Keratinocyte (primary cell): ENCODE measurements at regions not wholly inside any gene's neighbourhood (a gene's known extent, or its start where the extent isn't known, plus 50 kb on each side); places are given as distances from the start of the nearest gene placed in this dataset.

Experiments
- DNase-seq: peaks from one replicate; pipeline ENCODE4 v3.0.0-alpha.2; 2011; ENCODE audit warnings: low read depth, missing footprints, low spot score
- FAIRE-seq: peaks from 2 replicates; lab custom pipeline; 2011; peaks lifted over from hg19 to GRCh38; lab: Jason Lieb, UNC
- H2AFZ ChIP-seq: 2 replicates; pipeline ENCODE4 v1.6.0; 2012; ENCODE audit warnings: low read length, control low read depth, inconsistent platforms; ENCODE audit not compliant: control insufficient read depth
- H3K27ac ChIP-seq: 2 replicates; pipeline ENCODE4 v1.5.1; 2011; ENCODE audit warnings: low read length; ENCODE audit not compliant: control insufficient read depth, insufficient read depth
- H3K27me3 ChIP-seq: 3 replicates; pipeline ENCODE4 v1.6.0; 2011; ENCODE audit warnings: low read length; ENCODE audit not compliant: control insufficient read depth, insufficient read depth; ENCODE audit errors: extremely low read depth
- H3K36me3 ChIP-seq, 2 experiments: 2 replicates in 1 of 2; 3 replicates in 1 of 2; pipeline ENCODE4 v1.5.1; 2011; ENCODE audit warnings: low read length in 2 of 2, mild to moderate bottlenecking in 1 of 2; ENCODE audit not compliant: control insufficient read depth in 2 of 2, insufficient read depth in 2 of 2; ENCODE audit errors: extremely low read depth in 1 of 2
- H3K4me1 ChIP-seq: 3 replicates; pipeline ENCODE4 v1.5.1; 2011; ENCODE audit warnings: low read length; ENCODE audit not compliant: control insufficient read depth, insufficient read depth; ENCODE audit errors: extremely low read depth
- H3K4me2 ChIP-seq: 3 replicates; pipeline ENCODE4 v1.6.0; 2011; ENCODE audit warnings: low read depth, low read length; ENCODE audit not compliant: control insufficient read depth, insufficient read depth; ENCODE audit errors: extremely low read depth
- H3K4me3 ChIP-seq, 3 experiments: fragments of 200-600 bp in 1 of 3; sonication (generic) in 1 of 3; 2 replicates in 2 of 3; 3 replicates in 1 of 3; pipeline ENCODE4 v1.5.1; 2011 to 2016; ENCODE audit warnings: low read length in 3 of 3, mild to moderate bottlenecking in 3 of 3, control low read depth in 2 of 3, inconsistent platforms in 1 of 3, low read depth in 1 of 3, mixed read lengths in 1 of 3, mixed run types in 1 of 3, moderate library complexity in 1 of 3; ENCODE audit not compliant: control insufficient read depth in 2 of 3, insufficient read depth in 2 of 3; ENCODE audit errors: extremely low read depth in 1 of 3
- H3K79me2 ChIP-seq: 2 replicates; pipeline ENCODE4 v1.6.0; 2012; ENCODE audit warnings: low read length; ENCODE audit not compliant: control insufficient read depth, insufficient read depth
- H3K9ac ChIP-seq: 3 replicates; pipeline ENCODE4 v1.6.0; 2011; ENCODE audit warnings: low read length; ENCODE audit not compliant: control insufficient read depth, insufficient read depth; ENCODE audit errors: extremely low read depth
- H3K9me1 ChIP-seq: 3 replicates; pipeline ENCODE4 v1.6.0; 2011; ENCODE audit warnings: low read length; ENCODE audit not compliant: control insufficient read depth, insufficient read depth; ENCODE audit errors: extremely low read depth
- H3K9me3 ChIP-seq: 2 replicates; pipeline ENCODE4 v1.5.1; 2012; ENCODE audit warnings: low read depth, low read length; ENCODE audit not compliant: control insufficient read depth
- H4K20me1 ChIP-seq: 3 replicates; pipeline ENCODE4 v1.6.0; 2011; ENCODE audit warnings: low read length; ENCODE audit not compliant: control insufficient read depth, insufficient read depth; ENCODE audit errors: extremely low read depth
- CTCF ChIP-seq, 3 experiments: IDR thresholded peaks in 1 of 3; conservative IDR thresholded peaks in 1 of 3; optimal IDR thresholded peaks in 1 of 3; 2 replicates in 2 of 3; 3 replicates in 1 of 3; pipeline versions ENCODE3 to v1.5.1; 2011; ENCODE audit warnings: low read length in 3 of 3, mild to moderate bottlenecking in 3 of 3, moderate library complexity in 2 of 3, control low read depth in 1 of 3, inconsistent platforms in 1 of 3; ENCODE audit not compliant: insufficient read depth in 2 of 3; ENCODE audit errors: extremely low read depth in 1 of 3
- EZH2 ChIP-seq: IDR thresholded peaks from one replicate; pipeline ENCODE4 v1.6.1; 2012; ENCODE audit warnings: inconsistent platforms, mild to moderate bottlenecking, low read length, moderate library complexity
- dilution Hi-C: fragments of 300-500 bp; cut with MboI; formaldehyde crosslinking; loops from one replicate; pipeline ENCODE4 v1.7.0; 2020; ENCODE audit warnings: low sequenced_read_pairs; ENCODE audit not compliant: extremely low pct_ligation_motif_present

- no peaks in the 10 kb centered on the region for H3K9me1 ChIP-seq
- no peak overlapping the region for H3K4me3 ChIP-seq
- H3K27me3 ChIP-seq = no peaks in the 10 kb centered on the region
- no peak overlapping the region for H3K27ac ChIP-seq
- DNase-seq (no peak), FAIRE-seq (no peak)
- no peaks in the 10 kb centered on the region for H3K79me2 ChIP-seq
- no peak overlapping the region for H2AFZ ChIP-seq
- no peaks in the 10 kb centered on the region for H3K4me1 ChIP-seq
- dilution Hi-C loops = no loop called here
- no peaks in the 10 kb centered on the region for H3K9me3 ChIP-seq
- TF ChIP-seq CTCF (optimal IDR thresholded peaks at IDR 0.05 in 1 of 3, IDR thresholded peaks at IDR 0.05 in 1 of 3, conservative IDR thresholded peaks at IDR 0.05 in 1 of 3; ENCODE audit: extremely low read depth in 1 of 3, insufficient read depth in 2 of 3, low read length in 3 of 3) = no peak
- TF ChIP-seq EZH2 = no peak
- no peaks in the 10 kb centered on the region for H3K36me3 ChIP-seq
- no peak overlapping the region for H3K4me2 ChIP-seq
- H3K9ac ChIP-seq = no peak overlapping the region
- H4K20me1 ChIP-seq = no peaks in the 10 kb centered on the region
These were observed 97.9 kb upstream of the SYT13 start for GRCh38 chr11:45384016-45384415.

GRCh38 chr11:45383224-45383623 lies 97.1 kb upstream of the SYT13 start:
- Histone ChIP-seq H3K27ac (no peak overlapping the region), H3K4me2 (no peak overlapping the region), H3K36me3 (no peaks in the 10 kb centered on the region), H3K9me3 (no peaks in the 10 kb centered on the region), H3K79me2 (no peaks in the 10 kb centered on the region), H3K4me1 (no peaks in the 10 kb centered on the region), H4K20me1 (no peaks in the 10 kb centered on the region), H3K27me3 (no peaks in the 10 kb centered on the region), H3K4me3 (no peak overlapping the region), H2AFZ (no peak overlapping the region), H3K9me1 (no peaks in the 10 kb centered on the region), H3K9ac (no peak overlapping the region)
- FAIRE-seq = no peak
- dilution Hi-C loops = no loop called here
- TF ChIP-seq EZH2 (no peak), CTCF (optimal IDR thresholded peaks at IDR 0.05 in 1 of 3, IDR thresholded peaks at IDR 0.05 in 1 of 3, conservative IDR thresholded peaks at IDR 0.05 in 1 of 3; ENCODE audit: extremely low read depth in 1 of 3, insufficient read depth in 2 of 3, low read length in 3 of 3) (no peak)
- no peak for DNase-seq
